ENCODE measurements at regions not wholly inside any gene's neighbourhood (a gene's known extent, or its start where the extent isn't known, plus 50 kb on each side); places are given as distances from the start of the nearest gene placed in this dataset.

- TF ChIP-seq, protein P1, sequence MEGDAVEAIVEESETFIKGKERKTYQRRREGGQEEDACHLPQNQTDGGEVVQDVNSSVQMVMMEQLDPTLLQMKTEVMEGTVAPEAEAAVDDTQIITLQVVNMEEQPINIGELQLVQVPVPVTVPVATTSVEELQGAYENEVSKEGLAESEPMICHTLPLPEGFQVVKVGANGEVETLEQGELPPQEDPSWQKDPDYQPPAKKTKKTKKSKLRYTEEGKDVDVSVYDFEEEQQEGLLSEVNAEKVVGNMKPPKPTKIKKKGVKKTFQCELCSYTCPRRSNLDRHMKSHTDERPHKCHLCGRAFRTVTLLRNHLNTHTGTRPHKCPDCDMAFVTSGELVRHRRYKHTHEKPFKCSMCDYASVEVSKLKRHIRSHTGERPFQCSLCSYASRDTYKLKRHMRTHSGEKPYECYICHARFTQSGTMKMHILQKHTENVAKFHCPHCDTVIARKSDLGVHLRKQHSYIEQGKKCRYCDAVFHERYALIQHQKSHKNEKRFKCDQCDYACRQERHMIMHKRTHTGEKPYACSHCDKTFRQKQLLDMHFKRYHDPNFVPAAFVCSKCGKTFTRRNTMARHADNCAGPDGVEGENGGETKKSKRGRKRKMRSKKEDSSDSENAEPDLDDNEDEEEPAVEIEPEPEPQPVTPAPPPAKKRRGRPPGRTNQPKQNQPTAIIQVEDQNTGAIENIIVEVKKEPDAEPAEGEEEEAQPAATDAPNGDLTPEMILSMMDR (IDR thresholded peaks at IDR 0.05), result no peak
- no peak for TF ChIP-seq SIN3A (IDR thresholded peaks at IDR 0.05; ENCODE audit: borderline replicate concordance, insufficient read depth, low read depth, low read length)
- no peak for TF ChIP-seq POLR2AphosphoS5 (IDR thresholded peaks at IDR 0.05; ENCODE audit: low read depth, low read length)
- no peak for TF ChIP-seq TCF7L2 (IDR thresholded peaks at IDR 0.05; ENCODE audit: low read depth, low read length)
- TF ChIP-seq REST (IDR thresholded peaks at IDR 0.05; ENCODE audit: insufficient read depth in 1 of 2, low read depth in 2 of 2, low read length in 1 of 2), result no peak
- H3K27ac ChIP-seq (ENCODE audit: low read length), result no peak overlapping the region
- POLR2A ChIA-PET, result no interaction called here
- DNase-seq (ENCODE audit: low read depth, low spot score) (no peak), ATAC-seq (no peak)
- BruUV-seq (replicated peaks), result no TSS peak
- CTCF ChIA-PET, result no interaction called here
- in situ Hi-C loops (cut with HindIII; ENCODE audit: low pct_unique_long_range_greater_than_20kb, low sequenced_read_pairs) (no loop called here), intact Hi-C loops (cut with micrococcal nuclease; ENCODE audit: unreplicated experiment) (no loop called here)
- no peaks in the 10 kb centered on the region for H3K27me3 ChIP-seq (ENCODE audit: control insufficient read depth, insufficient read depth, low read length)
- no peak overlapping the region for H3K4me3 ChIP-seq (ENCODE audit: low read depth in 2 of 2, low read length in 2 of 2)
- no peaks in the 10 kb centered on the region for H3K36me3 ChIP-seq (ENCODE audit: control insufficient read depth, insufficient read depth, low read length)
- H3K4me1 ChIP-seq (ENCODE audit: control insufficient read depth, insufficient read depth, low read length), result no peaks in the 10 kb centered on the region
- H3K9me3 ChIP-seq (ENCODE audit: control insufficient read depth, insufficient read depth, low read depth, low read length), result no peaks in the 10 kb centered on the region
Measured at GRCh38 chrX:42096265-42096920, 173.0 kb upstream of the CASK start.

DNA sequence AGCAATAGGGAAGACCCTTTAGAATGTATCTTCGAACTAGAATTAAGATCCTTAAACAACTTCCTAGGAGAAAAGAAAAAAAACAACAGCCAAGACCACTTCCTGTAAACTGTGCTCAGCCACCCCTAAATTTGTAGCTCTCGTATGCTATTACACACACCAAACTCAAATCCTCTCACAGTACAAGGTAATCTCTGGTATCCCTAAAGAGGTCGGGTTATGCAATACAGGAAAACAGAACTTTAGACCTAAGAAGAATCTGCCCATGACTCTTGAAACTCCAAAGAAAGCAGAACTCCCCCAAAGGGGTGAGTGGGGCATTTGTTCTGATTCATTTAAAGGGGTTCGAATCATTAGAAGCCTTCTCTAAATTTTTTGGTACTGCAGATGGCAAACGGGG, 170.9 kb upstream of the CASK start:
- BruUV-seq (replicated peaks), result no TSS peak
- H3K27me3 ChIP-seq (ENCODE audit: control insufficient read depth, insufficient read depth, low read length), result no peaks in the 10 kb centered on the region
- intact Hi-C loops (cut with micrococcal nuclease; ENCODE audit: unreplicated experiment), result no loop called here
- H3K36me3 ChIP-seq (ENCODE audit: control insufficient read depth, insufficient read depth, low read length), result no peaks in the 10 kb centered on the region
- no peak for TF ChIP-seq REST (IDR thresholded peaks at IDR 0.05; ENCODE audit: insufficient read depth in 1 of 2, low read depth in 2 of 2, low read length in 1 of 2)
- no peak for TF ChIP-seq SIN3A (IDR thresholded peaks at IDR 0.05; ENCODE audit: borderline replicate concordance, insufficient read depth, low read depth, low read length)
- TF ChIP-seq TCF7L2 (IDR thresholded peaks at IDR 0.05; ENCODE audit: low read depth, low read length), result no peak
- TF ChIP-seq POLR2AphosphoS5 (IDR thresholded peaks at IDR 0.05; ENCODE audit: low read depth, low read length), result no peak
- TF ChIP-seq, protein P1 (IDR thresholded peaks at IDR 0.05), result no peak
- ATAC-seq (no peak), DNase-seq (ENCODE audit: low read depth, low spot score) (no peak)
- ChIA-PET CTCF (no interaction called here), POLR2A (no interaction called here)
- in situ Hi-C loops (cut with HindIII; ENCODE audit: low pct_unique_long_range_greater_than_20kb, low sequenced_read_pairs), result no loop called here
- H3K4me3 ChIP-seq (ENCODE audit: low read depth in 2 of 2, low read length in 2 of 2), result no peak overlapping the region
- no peaks in the 10 kb centered on the region for H3K4me1 ChIP-seq (ENCODE audit: control insufficient read depth, insufficient read depth, low read length)
- H3K9me3 ChIP-seq (ENCODE audit: control insufficient read depth, insufficient read depth, low read depth, low read length), result no peaks in the 10 kb centered on the region
- H3K27ac ChIP-seq (ENCODE audit: low read length), result no peak overlapping the region

Measured in Panc1 (cell line).